ENCODE measurements at regions not wholly inside any gene's neighbourhood (a gene's known extent, or its start where the extent isn't known, plus 50 kb on each side); places are given as distances from the start of the nearest gene placed in this dataset.

DNA sequence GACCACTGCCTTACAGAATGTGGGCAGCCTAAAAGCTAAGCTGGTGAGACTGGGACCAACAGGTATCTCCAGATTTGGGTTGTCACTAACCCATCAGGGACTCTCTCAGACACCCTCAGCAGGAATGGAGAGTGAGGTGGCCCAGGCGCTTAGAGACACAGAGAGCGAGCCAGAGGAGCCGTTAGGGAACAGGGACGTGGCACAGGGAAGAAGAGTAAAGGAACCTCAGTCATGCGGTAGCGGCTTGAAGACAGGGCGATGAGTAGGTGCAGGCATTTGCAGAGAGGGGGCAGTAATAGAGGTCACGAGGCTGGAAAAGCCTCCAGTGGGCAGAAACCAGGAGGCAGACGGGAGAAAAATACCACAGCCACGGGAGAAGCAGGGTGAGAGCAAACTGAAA, 158.0 kb upstream of the CCND2 start:
- TF ChIP-seq, protein P1, sequence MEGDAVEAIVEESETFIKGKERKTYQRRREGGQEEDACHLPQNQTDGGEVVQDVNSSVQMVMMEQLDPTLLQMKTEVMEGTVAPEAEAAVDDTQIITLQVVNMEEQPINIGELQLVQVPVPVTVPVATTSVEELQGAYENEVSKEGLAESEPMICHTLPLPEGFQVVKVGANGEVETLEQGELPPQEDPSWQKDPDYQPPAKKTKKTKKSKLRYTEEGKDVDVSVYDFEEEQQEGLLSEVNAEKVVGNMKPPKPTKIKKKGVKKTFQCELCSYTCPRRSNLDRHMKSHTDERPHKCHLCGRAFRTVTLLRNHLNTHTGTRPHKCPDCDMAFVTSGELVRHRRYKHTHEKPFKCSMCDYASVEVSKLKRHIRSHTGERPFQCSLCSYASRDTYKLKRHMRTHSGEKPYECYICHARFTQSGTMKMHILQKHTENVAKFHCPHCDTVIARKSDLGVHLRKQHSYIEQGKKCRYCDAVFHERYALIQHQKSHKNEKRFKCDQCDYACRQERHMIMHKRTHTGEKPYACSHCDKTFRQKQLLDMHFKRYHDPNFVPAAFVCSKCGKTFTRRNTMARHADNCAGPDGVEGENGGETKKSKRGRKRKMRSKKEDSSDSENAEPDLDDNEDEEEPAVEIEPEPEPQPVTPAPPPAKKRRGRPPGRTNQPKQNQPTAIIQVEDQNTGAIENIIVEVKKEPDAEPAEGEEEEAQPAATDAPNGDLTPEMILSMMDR (conservative IDR thresholded peaks at IDR 0.05 in 1 of 2, IDR thresholded peaks at IDR 0.05 in 1 of 2; ENCODE audit: extremely low read depth in 1 of 2, insufficient read depth in 1 of 2, low read depth in 1 of 2, low read length in 2 of 2), result no peak
- no peak for TF ChIP-seq EZH2 (IDR thresholded peaks at IDR 0.05; ENCODE audit: borderline replicate concordance, low read length)
